Lower leg skin (tissue), 3 donors: ENCODE measurements at regions not wholly inside any gene's neighbourhood (a gene's known extent, or its start where the extent isn't known, plus 50 kb on each side); places are given as distances from the start of the nearest gene placed in this dataset.

Experiments
- CTCF ChIP-seq, 3 donors: fragments of 450-650 bp; IDR thresholded peaks; one replicate each; pipeline ENCODE4 v1.5.1; 2016; ENCODE audit warnings: antibody characterized with exemption in 3 of 3, mild to moderate bottlenecking in 3 of 3, moderate library complexity in 2 of 3
- POLR2A ChIP-seq, 2 donors: fragments of 450-650 bp; IDR thresholded peaks; one replicate each; pipeline ENCODE4 v1.6.1; 2016 to 2017; ENCODE audit warnings: antibody characterized with exemption in 2 of 2, mild to moderate bottlenecking in 1 of 2, moderate library complexity in 1 of 2

- TF ChIP-seq CTCF (IDR thresholded peaks at IDR 0.05): no peak
- no peak for TF ChIP-seq POLR2A (IDR thresholded peaks at IDR 0.05)
These were observed 575.3 kb upstream of the IL12A start for GRCh38 chr3:159413319-159413718.
